DND-41 (cell line): ENCODE measurements at regions not wholly inside any gene's neighbourhood (a gene's known extent, or its start where the extent isn't known, plus 50 kb on each side); places are given as distances from the start of the nearest gene placed in this dataset.

ENCODE experiments used
- ATAC-seq: fragments of 200-7000 bp; cut with Tn5 transposase; 3 replicates; pipeline ENCODE4 v1.9.1; 2021; ENCODE audit warnings: low read depth; ENCODE audit not compliant: insufficient read depth
- DNase-seq: peaks from one replicate; pipeline ENCODE4 v3.0.0-alpha.2; 2020
- H2AFZ ChIP-seq: 2 replicates; pipeline ENCODE4 v1.6.0; 2012; ENCODE audit warnings: low read depth, low read length
- H3K27ac ChIP-seq: 2 replicates; pipeline ENCODE4 v1.5.1; 2012; ENCODE audit warnings: low read length, inconsistent platforms
- H3K27me3 ChIP-seq: fragments of 200-600 bp; sonication (generic); 2 replicates; pipeline ENCODE4 v1.6.0; 2012; ENCODE audit warnings: low read length, mild to moderate bottlenecking, inconsistent platforms; ENCODE audit not compliant: insufficient read depth, poor library complexity
- H3K36me3 ChIP-seq: 2 replicates; pipeline ENCODE4 v1.5.1; 2012; ENCODE audit warnings: low read length, inconsistent platforms; ENCODE audit not compliant: insufficient read depth
- H3K4me1 ChIP-seq: 2 replicates; pipeline ENCODE4 v1.5.1; 2012; ENCODE audit warnings: mild to moderate bottlenecking, low read length; ENCODE audit not compliant: insufficient read depth
- H3K4me2 ChIP-seq: 2 replicates; pipeline ENCODE4 v1.6.0; 2012; ENCODE audit warnings: mild to moderate bottlenecking, moderate library complexity, low read length, inconsistent platforms; ENCODE audit not compliant: insufficient read depth
- H3K4me3 ChIP-seq, 2 experiments: fragments of 200-600 bp in 1 of 2; shearing (Covaris generic) in 1 of 2; 2 replicates each; pipeline ENCODE4 v1.5.1; 2012 to 2016; ENCODE audit warnings: inconsistent platforms in 2 of 2, low read length in 2 of 2, mild to moderate bottlenecking in 2 of 2, low read depth in 1 of 2, moderate library complexity in 1 of 2
- H3K79me2 ChIP-seq: 2 replicates; pipeline ENCODE4 v1.6.0; 2012; ENCODE audit warnings: low read length, inconsistent platforms; ENCODE audit not compliant: insufficient read depth
- H3K9ac ChIP-seq: 2 replicates; pipeline ENCODE4 v1.6.0; 2012; ENCODE audit warnings: low read depth, mild to moderate bottlenecking, inconsistent platforms, low read length, moderate library complexity
- H3K9me3 ChIP-seq: 2 replicates; pipeline ENCODE4 v1.5.1; 2012; ENCODE audit warnings: low read length, moderate library complexity, mild to moderate bottlenecking, inconsistent platforms; ENCODE audit not compliant: insufficient read depth, severe bottlenecking
- H4K20me1 ChIP-seq: 2 replicates; pipeline ENCODE4 v1.6.0; 2012; ENCODE audit warnings: low read length; ENCODE audit not compliant: insufficient read depth
- CTCF ChIP-seq: IDR thresholded peaks from 2 replicates; pipeline ENCODE4 v1.5.1; 2012; ENCODE audit warnings: borderline replicate concordance, low read length, moderate library complexity, mild to moderate bottlenecking; ENCODE audit not compliant: poor library complexity, severe bottlenecking; ENCODE audit errors: extremely low read depth
- EZH2 ChIP-seq: IDR thresholded peaks from 3 replicates; pipeline ENCODE4 v1.6.1; 2012; ENCODE audit warnings: borderline replicate concordance, low read depth, mild to moderate bottlenecking, moderate library complexity, low read length, inconsistent platforms; ENCODE audit not compliant: severe bottlenecking

DNA sequence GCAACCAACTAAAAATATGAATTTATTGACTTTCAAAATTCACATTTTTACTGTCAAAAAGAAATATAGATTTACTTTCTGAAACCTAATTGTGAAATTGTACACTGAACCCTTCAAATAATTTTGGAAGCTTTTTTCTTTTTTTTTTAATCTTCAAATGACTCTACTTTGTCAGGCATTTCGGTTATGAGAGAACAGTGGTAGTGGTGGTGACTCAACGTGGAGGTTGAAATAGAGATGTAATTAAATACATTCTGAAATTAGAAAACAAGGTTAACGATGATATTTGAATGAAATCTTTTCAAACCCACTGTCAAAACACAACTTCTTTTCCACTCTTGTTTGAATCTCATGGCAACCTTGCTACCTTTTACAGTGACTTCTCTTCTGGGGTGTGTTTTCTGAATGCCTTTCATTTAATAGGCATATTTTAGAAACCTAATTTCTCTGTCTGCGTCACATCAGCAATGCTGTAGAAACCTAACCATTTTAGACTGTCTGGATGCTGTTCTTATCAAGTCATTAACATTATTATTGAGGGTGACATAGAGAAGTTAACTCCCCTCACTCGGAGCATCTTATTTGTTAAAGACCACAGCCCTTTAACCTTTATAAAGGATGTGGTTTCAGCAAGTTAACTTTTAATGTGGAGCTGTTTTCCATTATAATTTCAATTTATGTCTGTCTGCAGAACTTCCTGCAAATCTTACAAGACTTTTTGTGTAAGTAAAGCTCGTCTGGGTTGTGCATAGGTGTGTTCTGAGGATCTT, 136.8 kb downstream of the PCDH7 start:
- no peaks in the 10 kb centered on the region for H4K20me1 ChIP-seq
- no peak overlapping the region for H3K4me2 ChIP-seq
- no peaks in the 10 kb centered on the region for H3K79me2 ChIP-seq
- TF ChIP-seq EZH2 (no peak), CTCF (no peak)
- H3K4me3 ChIP-seq, result no peak overlapping the region
- H3K9ac ChIP-seq, result no peak overlapping the region
- no peaks in the 10 kb centered on the region for H3K9me3 ChIP-seq
- no peaks in the 10 kb centered on the region for H3K27me3 ChIP-seq
- no peaks in the 10 kb centered on the region for H3K36me3 ChIP-seq
- no peak for DNase-seq
- H2AFZ ChIP-seq, result no peak overlapping the region
- no peaks in the 10 kb centered on the region for H3K4me1 ChIP-seq
- no peak overlapping the region for H3K27ac ChIP-seq
- ATAC-seq, result no peak

DNA sequence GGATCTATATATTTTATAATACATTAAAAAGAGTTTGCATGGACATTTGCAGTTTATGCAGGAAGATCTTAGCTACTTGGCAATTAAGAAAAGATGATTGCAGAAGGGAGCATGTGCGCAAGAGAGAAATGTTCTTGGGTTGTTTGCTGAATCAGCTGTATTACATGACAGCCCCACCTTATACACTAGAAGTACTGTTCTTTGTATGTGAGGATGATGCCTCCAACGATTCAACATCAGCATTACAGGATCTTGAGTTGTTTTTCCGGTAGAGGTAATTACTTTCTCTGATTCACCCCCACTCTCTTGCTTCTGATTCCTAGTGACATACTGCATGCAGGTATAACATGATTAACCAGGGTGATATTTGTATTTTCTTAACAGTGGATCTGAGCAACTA, 140.8 kb downstream of the PCDH7 start:
- Histone ChIP-seq H2AFZ (no peak overlapping the region), H3K9ac (no peak overlapping the region), H3K9me3 (no peaks in the 10 kb centered on the region), H3K4me3 (no peak overlapping the region), H3K27ac (no peak overlapping the region), H3K4me1 (no peaks in the 10 kb centered on the region), H3K27me3 (no peaks in the 10 kb centered on the region), H3K4me2 (no peak overlapping the region), H4K20me1 (no peaks in the 10 kb centered on the region), H3K79me2 (no peaks in the 10 kb centered on the region), H3K36me3 (no peaks in the 10 kb centered on the region)
- TF ChIP-seq EZH2 (no peak), CTCF (no peak)
- ATAC-seq (no peak), DNase-seq (no peak)

GRCh38 chr4:30862196-30862595, 142.0 kb downstream of the PCDH7 start:
- TF ChIP-seq EZH2, result no peak
- no peak for TF ChIP-seq CTCF
- Histone ChIP-seq H3K4me1 (no peaks in the 10 kb centered on the region), H3K79me2 (no peaks in the 10 kb centered on the region), H3K4me2 (no peak overlapping the region), H4K20me1 (no peaks in the 10 kb centered on the region), H3K9ac (no peak overlapping the region), H3K4me3 (no peak overlapping the region), H2AFZ (no peak overlapping the region), H3K27ac (no peak overlapping the region), H3K9me3 (no peaks in the 10 kb centered on the region), H3K36me3 (no peaks in the 10 kb centered on the region), H3K27me3 (no peaks in the 10 kb centered on the region)
- no peak for ATAC-seq
- no peak for DNase-seq
